ENCODE measurements at regions not wholly inside any gene's neighbourhood (a gene's known extent, or its start where the extent isn't known, plus 50 kb on each side); places are given as distances from the start of the nearest gene placed in this dataset.

- DNase-seq: no peak
- H3K9me3 Mint-ChIP-seq: no peaks in the 10 kb centered on the region; a peak in 1 of 5 replicates
- H3K4me1 Mint-ChIP-seq: peaks cover 47 to 62% of the 10 kb centered on the region in 2 experiments
Observed at GRCh38 chr6:12426121-12426520, 136.0 kb downstream of the EDN1 start.

More at GRCh38 chr6:12426121-12426520, 136.0 kb downstream of the EDN1 start:
- no peaks in the 10 kb centered on the region for H3K27me3 Mint-ChIP-seq (ENCODE audit: low read depth)
- H3K27ac ChIP-seq (ENCODE audit: insufficient read length, low read depth, low read length): no peak overlapping the region
- H3K4me2 ChIP-seq (ENCODE audit: insufficient read depth, insufficient read length, low read length): no peak overlapping the region
- no peak overlapping the region for H3K14ac ChIP-seq (ENCODE audit: insufficient read depth, low read length)
- no peaks in the 10 kb centered on the region for H3K23me2 ChIP-seq (ENCODE audit: insufficient read length, low read depth, low read length, poor library complexity, severe bottlenecking)
- H3T11ph ChIP-seq (ENCODE audit: low read length): no peak overlapping the region
- no peak overlapping the region for H2BK5ac ChIP-seq (ENCODE audit: insufficient read length, low read length)
- H3K27ac Mint-ChIP-seq: no peak overlapping the region; a peak in 1 of 7 replicates
- H4K20me1 ChIP-seq (ENCODE audit: control insufficient read depth, insufficient read depth, insufficient read length): no peaks in the 10 kb centered on the region
- no peak overlapping the region for H4K8ac ChIP-seq (replicated peaks; ENCODE audit: insufficient read length, low read depth, low read length)
- no peak overlapping the region for H3K56ac ChIP-seq (ENCODE audit: insufficient read length, low read depth, low read length)
- H3K9me3 ChIP-seq (ENCODE audit: control insufficient read depth, low read depth, low read length): no peaks in the 10 kb centered on the region
- no peaks in the 10 kb centered on the region for H3K27me3 ChIP-seq (ENCODE audit: insufficient read depth, low read length)
- no peak overlapping the region for H3K23ac ChIP-seq (ENCODE audit: insufficient read length, low read depth, low read length)
- no peak overlapping the region for H4K91ac ChIP-seq (ENCODE audit: insufficient read length, low read depth, low read length)
- no peak overlapping the region for H2BK12ac ChIP-seq (ENCODE audit: insufficient read length, low read depth, low read length)
- H2BK20ac ChIP-seq (ENCODE audit: low read depth, low read length, poor library complexity, severe bottlenecking): no peak overlapping the region
- H3K79me2 ChIP-seq (ENCODE audit: insufficient read depth, low read length): no peaks in the 10 kb centered on the region
- H2BK120ac ChIP-seq (ENCODE audit: low read depth, low read length, poor library complexity, severe bottlenecking): no peak overlapping the region
- H3K4me1 ChIP-seq (ENCODE audit: insufficient read depth, low read length): peaks cover 15% of the 10 kb centered on the region
- H3K9ac ChIP-seq (ENCODE audit: extremely low read depth, insufficient read length, low read length): no peak overlapping the region
- no CpG with 5 or more reads among the region's 4 CpGs for WGBS (ENCODE audit: extremely low coverage, insufficient read length, low lambda C conversion rate)
- TF ChIP-seq CTCF (conservative IDR thresholded peaks at IDR 0.05): no peak
- no peaks in the 10 kb centered on the region for H3K36me3 Mint-ChIP-seq (ENCODE audit: insufficient read depth in 1 of 3, low read depth in 3 of 3)
- H2AK5ac ChIP-seq (ENCODE audit: insufficient read length, low read length): no peak overlapping the region
- no peak overlapping the region for H3K4ac ChIP-seq (ENCODE audit: low read depth, low read length)
- no peaks in the 10 kb centered on the region for H3K79me1 ChIP-seq (ENCODE audit: insufficient read depth, low read depth, low read length, poor library complexity, severe bottlenecking)
- H4K5ac ChIP-seq (ENCODE audit: insufficient read length, low read depth, low read length): no peak overlapping the region
- no peak overlapping the region for H3K4me3 Mint-ChIP-seq
- H2BK15ac ChIP-seq (ENCODE audit: low read depth, low read length): no peak overlapping the region
- no peak overlapping the region for H2AFZ ChIP-seq (ENCODE audit: low read length)
- H3K18ac ChIP-seq (ENCODE audit: insufficient read length, low read depth, low read length): no peak overlapping the region

All from H9 (cell line).